HuH-7.5 (cell line): ENCODE measurements at regions not wholly inside any gene's neighbourhood (a gene's known extent, or its start where the extent isn't known, plus 50 kb on each side); places are given as distances from the start of the nearest gene placed in this dataset.

ENCODE experiments used
- DNase-seq: peaks from one replicate; pipeline ENCODE4 v3.0.0; 2011; ENCODE audit warnings: low spot score

DNA sequence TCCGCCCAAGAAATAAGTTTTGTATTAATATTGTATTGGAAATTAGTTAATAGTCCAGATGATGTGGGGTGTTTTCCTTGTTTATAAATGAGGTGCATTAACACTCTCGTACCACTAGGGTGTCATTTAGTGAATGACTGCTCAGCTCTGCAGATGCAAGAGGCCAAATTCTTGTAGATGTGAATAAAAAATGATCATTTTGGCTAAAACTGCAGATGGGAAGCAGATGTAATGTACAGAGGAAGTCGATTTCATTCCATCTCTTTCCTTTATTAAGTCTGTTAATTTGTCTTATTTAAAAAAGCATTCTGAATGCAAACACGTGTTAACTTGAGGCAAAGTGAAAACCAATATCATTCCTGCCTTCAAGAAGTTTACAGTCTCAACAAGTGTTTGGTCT lies 108.1 kb downstream of the DHX15 start:
- DNase-seq = peak; percentile 73

DNA sequence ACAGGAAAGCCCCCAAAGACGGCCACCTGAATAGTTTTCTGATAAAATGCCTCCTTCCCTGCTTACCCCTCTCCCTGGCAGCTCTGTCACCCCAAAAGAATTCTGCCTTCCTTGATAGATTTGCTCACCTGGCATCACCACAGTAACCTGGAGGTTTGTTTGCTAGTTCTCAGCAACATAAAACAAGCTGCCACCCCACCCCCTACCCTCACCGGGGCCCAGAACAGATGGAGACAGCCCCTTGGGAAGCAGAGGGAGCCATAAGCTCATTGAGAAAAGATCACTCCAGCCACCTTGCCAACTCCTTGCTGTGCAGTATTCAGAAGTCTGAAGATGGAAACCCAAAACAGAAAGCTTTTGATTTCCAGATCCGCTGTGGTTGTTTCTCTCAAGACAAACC lies 108.6 kb downstream of the DHX15 start:
- no peak for DNase-seq

DNA sequence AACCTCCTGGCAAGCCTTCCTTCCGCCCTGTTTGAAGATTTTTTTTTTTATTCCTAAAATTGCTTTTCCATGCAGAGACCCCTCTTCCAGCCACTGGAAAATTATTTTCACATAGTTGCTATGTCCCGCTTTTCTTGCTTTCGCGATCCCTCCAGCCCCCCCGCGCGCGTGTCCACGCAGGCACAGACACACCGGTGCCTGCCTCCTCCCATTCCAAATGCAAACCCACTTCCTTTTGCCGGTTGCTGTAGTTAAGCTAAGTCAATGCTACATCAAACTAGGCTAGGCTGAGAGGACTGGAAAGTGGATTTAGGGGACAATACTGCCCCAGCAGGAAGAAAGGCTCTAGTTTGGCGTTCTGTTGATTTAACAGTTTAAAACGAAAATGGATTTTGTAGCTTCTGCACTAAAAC lies 111.0 kb downstream of the DHX15 start:
- DNase-seq = peak; percentile 79

DNA sequence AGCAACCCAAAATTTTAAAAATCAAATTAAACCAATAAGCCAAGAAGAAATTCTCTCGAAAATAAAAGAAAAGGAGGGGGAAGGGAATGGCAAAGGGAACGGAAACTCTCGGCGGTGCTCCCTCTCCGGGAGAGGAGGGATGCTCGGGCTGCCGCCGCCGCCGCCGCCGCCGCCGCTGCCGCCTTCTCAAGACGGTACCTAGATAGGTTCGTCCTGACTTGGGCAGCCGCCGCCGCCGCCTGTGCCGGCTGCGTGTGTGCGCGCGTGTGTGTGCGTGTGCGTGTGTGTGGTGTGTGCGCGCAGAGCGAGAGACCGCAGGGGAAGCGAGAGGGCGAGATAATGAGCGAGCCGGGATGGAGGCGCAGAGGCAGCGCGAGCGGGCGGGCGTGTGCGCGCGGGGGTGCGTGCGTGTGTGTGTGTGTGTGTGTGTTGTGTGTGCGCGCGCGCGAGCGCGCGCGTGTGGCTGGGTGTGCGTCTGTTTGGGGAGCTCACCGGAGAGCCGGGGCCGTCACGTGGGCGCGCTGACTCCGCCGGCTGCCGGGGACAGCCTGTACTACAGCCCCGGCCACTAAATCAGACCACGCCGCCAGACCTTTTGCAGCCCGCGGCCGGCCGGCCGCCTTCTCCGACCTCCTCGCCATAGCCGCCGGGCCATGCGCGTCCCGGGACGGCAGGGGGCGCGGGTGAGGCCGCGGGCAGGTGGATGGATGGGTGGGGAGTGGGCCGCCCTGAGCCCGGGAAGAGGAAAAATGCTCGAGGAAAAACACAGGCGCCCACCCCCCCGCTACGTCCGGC lies 111.6 kb downstream of the DHX15 start:
- peak; percentile 98 for DNase-seq

DNA sequence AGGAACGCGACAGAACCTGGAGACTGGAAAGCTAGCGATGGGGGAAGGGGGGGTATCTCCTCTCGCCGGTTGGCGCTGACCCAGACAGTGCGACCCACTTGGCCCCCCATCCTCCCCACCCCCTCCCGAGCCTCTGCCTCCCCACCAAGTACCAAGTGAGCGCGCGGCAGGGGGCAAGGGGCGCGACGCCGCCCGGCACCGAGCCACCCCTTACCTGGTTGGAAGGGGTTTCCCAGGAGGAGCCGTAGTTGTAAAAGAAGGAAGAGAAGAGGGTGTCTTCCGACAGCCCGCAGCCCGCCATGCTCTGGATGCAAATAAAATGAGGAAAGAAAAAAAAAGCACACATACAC lies 112.2 kb downstream of the DHX15 start:
- no peak for DNase-seq

DNA sequence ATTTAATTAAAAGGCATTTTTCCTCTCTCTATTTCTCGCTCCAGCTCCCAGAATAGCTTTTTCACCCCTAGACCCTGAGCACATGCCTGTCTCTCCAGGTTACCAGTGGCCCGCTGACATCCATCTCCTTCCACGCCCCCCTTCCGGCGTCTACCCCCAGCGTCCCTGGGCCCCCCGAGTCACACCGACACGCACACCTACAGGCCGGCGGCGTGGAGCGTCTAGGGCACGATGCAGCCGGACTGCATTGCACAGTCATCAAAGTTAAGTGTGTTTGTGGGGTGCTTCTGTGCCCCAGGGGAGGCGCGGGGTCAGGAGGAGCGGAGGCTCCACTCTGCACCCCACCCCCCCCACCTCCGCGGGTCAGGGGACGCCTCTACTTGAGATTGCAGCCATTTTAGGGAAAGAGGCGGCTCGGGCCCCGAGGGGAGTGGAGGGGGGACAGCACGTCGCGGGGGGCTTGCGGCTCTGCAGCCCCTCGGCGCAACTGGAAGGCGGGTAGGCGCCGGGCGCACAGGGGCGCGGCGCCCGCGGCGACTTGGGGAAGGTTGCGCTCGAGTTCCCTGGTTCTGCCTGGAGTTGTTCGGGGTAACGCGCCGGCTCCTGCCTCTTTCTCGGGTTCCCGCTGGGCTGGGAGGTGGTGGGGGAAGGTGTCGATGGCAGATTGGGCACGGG lies 112.7 kb downstream of the DHX15 start:
- DNase-seq = peak; percentile 56

DNA sequence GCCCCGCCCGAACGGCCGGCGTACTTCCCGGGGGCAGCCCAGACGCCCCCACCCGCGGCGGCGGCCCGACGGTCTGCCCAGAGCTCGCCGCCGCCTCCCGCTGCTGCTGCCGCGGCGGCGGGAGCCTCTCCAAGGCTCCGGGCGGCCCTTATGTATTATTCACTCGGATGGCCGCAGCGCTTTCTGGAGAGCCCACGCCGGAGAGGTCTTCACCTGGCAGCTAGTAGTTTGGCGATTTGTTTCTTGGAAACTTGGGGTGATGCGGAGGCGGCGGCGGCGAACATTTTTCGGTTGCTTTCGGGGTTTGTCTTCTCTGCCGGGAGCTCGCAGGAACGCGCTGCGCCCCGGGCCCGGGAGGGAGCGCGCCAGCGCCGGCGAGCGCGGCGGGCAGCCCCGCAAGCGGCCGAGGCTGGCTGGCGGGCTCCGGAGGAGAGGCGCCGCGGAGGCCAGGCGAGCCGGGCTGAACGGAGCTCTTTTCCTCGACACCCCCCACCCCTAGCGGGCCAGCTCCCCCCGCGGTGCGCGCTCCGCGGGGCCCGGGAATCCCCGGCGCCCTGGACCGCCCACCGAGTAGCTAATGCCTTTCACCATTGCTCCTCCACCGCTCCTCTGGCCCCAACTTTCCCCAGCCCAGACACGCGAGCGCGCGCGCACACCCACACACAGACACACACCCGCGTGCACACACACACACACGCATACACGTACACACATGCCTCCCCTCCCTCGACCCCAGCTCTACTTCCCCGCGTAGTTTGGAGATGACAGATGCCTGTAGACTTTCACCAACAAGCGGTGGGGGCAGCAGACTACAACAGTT lies 113.5 kb downstream of the DHX15 start:
- DNase-seq = peak; percentile 72

DNA sequence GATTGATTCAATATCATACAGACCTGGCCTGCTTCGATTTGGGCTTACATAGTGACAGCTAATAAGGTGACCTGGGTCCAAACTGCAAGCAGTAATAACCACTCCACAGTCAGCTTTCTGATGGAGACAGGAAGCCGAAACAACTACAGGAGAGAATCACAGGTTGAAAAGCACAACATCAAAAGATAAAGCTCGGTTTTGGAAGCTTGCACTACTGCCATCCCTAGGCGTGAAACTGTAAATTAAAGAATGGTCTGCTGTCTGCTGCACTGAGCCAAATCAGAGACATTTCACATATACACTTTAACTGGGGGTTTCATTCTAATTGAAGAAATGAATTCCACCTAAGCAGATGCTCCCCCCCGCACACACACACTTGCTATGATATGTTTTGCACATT lies 116.3 kb downstream of the DHX15 start:
- DNase-seq = no peak

DNA sequence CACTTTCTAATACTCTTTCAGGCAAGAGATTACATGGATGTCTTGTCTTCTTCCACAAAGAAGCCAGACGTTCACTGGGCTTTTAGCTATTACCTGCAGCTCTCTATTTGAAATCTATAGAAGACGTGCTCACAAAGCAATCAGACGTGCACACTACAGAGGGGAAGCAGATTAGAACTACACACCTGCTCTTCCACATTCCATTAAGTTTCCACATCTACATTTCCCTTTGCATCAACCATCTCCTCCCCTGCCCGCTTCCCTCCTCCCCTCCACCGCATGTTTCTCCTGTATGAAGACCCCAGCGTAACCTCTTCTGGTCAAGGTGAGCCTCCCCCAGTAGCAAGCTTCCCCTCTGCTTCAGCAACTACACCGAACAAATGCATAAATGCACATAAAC lies 119.8 kb downstream of the DHX15 start:
- no peak for DNase-seq

DNA sequence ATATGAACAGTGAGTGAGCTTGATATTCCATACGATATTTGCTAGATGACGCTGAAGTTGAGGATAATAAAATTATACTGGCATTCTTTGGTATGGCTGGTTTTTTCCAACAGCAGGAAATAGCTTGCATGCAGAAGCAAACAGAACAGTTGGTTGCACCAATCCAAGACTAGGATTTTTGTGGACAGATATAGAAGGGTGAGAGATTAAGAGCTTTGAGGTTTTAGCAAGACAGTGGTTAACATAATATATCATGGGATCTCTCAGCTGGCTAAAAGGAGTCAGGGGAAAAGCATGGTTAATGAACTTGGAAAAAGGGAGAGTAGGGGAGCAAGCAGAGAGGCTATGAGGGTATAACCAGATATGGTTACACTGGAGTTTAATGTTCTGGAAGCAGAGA lies 127.9 kb downstream of the DHX15 start:
- no peak for DNase-seq

DNA sequence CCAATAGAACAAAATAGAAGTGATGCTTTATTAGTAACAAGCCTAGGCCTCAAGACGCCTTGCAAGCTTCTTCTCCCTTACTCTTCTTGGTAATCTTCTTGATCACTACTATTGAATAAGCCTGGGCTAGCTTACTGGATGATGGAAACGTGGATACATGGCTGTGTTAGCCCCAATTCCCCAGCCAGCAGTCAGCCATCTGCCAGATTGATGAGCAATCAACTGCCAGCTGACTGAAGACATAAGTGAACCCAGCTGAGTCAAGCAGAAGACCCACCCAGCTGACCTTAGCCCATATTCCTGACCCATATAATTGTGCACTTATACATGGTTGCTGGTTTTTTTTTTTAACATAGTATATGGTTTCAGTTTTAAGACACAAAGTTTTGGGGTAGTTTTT lies 130.4 kb downstream of the DHX15 start:
- no peak for DNase-seq

DNA sequence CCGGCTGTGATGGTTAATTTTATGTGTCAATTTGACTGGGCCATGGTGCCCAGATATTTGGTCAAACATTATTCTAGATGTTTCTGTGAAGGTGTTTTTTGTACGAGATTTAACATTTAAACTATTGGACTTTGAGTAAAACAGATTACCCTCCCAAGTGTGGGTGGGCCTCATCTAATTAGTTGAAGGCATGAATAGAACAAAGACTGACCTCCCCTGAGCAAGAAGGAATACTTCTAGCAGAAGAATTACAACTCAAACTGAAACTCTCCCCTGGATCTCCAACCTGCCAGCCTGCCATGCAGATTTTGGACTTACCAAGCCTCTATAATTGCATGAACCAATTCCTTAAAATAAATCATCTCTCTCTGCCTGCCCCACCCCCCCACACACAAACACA lies 132.5 kb downstream of the DHX15 start:
- DNase-seq = no peak

DNA sequence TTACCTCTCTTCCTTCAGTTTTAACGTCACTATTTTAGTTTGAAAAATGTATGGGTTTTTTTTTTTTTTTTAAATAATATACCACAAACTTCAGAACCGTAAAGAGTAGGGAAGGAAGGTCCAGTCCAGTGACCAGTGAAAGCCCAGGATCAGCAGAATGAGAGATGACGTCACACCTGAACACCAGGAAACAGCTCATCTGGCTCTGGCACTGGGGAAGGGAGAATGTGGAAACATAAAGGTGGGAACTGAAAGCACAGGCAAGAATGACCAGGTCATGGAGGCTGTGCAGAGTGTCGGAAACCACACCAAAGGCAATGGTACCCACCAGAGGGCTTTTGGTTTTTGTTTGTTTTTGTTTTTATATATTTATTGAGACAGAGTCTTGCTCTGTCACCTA lies 141.2 kb downstream of the DHX15 start:
- no peak for DNase-seq

DNA sequence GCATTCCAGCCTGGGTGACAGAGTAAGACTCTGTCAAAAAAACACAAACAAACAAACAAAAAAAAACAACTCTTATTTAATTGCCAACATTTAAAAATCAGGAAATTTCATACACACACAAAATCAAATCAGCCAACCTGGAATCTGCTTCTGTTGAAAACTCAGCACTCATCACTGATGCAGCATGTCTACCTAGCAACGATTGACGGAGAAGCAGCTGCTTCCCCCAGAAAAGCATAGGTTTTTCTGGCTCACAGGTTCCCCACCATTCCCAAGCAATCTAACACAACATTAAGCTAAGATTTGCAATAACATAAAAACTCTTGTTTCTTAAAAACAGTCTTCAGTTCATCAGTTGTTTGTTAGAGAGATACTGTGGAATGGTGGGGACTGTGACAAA lies 143.6 kb downstream of the DHX15 start:
- no peak for DNase-seq

DNA sequence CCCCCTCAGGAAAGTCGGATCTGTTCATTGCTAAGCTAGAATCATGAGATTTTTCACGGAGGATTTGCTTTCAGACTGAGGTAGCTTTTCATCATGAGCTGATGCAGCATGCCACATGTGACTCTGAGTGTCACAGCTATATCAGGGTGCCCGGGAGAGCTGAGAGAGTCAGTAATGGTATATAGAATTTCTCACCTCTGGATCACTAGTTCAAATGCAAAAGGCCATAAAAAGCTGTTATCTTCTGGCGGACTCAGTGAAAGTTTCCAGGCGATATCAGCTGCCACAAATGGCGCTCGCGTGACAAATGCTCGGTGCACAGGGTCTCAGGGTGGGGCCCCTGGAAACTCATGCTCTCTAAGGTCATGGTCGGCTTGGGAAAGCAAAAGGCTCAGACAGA lies 150.1 kb downstream of the DHX15 start:
- DNase-seq = no peak

DNA sequence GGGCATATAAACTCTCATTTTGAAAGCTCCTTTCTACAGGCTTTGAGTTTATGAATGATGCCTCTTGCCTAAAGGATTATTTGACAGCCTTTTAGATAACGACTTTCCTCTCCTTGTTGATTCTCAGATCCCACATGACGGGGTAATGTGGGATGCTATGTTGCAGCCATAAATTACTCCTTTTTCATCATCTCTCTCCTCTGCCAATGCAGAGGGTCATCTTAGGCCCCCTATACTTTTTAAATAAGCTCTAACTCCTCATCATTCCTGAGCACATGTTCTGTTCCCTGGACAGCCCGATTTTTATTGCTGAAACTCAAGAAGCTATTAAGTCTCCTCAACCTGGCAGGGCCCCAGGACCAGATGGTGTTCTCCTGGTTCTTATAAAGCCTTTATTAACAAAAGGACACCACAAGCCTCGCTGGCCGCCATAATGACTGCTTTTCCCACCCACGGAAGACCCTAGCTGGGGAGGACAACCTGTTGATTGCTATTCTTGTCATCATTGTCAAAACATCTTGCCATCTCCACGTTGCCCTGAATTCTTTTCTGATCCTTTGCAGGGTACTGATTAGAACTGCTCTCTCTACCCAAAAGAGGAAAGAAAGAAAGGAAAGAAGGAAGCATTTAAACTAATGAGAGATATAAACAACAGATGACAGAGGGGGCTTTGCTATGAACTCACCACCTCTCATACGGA lies 150.7 kb downstream of the DHX15 start:
- no peak for DNase-seq

DNA sequence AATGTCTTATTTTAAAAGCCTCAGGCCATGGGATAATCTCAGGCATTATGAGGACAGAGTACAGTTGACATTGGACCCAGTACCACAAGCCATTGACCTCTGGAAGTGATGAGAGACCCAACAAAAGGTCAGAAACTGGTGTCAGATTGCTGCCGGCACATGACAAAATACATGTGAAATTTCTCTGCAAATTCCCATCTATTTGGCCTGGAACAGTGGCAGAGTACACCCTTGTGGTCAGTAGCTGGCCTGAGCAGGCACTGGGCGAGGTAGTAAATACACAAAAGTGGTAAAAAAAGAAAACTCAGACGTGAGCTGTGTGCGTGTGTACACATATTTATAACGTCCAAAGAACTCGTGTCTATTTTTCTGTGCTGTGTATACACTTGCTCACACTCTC lies 155.5 kb downstream of the DHX15 start:
- no peak for DNase-seq

DNA sequence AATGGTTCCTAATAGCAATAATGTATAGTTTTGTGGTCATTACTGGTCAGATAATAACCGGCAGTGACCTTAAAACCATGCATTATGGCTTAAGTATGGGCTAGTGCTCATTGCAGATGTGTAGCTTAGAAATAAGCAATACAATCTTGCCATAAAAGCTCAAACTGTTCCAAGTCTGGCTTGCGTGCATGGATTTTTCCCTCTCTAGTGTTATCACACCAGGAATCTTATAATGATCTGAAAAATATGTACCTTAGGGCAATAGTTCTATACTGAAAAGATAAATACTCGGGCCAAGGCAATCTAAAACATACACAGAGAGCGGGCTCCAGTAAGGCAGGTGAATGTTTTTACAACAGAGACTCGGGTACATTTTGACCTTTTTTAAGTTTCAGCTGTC lies 157.8 kb downstream of the DHX15 start:
- no peak for DNase-seq

DNA sequence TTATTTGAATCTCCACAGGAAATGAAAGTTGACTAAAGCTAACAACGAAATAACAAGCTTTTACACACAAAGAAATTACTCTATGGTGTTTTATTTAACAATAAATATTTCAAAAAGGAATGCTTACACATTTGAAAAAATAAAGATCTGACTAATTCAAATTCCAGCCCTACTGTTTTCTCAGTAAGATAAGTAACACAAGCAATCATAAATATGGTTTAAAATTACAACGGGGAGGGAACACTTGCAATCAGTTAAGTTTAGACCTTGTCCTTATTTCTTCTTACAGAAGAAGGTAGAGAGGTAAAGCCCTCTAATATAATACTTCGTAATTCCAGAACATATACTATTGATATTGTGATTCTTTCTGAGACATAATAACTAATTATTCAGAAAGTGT lies 158.5 kb downstream of the DHX15 start:
- no peak for DNase-seq

DNA sequence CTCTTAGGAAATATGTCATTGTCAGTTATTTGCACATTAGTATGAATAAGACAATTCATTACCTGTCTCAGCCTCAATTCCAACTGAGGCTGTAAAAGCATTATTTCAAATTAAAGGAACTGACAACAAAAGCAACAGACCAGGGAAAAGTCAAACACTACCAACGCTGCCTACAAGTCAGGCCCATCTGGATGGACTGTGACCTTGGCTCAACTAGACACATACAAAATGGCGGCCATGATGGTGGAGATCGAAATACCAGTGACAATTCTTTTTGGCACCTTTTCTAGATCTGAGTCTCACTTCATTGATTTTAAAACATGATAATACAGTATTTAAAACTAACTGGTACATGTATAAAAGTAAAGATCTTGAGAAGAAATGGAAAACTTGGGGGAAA lies 160.7 kb downstream of the DHX15 start:
- no peak for DNase-seq

DNA sequence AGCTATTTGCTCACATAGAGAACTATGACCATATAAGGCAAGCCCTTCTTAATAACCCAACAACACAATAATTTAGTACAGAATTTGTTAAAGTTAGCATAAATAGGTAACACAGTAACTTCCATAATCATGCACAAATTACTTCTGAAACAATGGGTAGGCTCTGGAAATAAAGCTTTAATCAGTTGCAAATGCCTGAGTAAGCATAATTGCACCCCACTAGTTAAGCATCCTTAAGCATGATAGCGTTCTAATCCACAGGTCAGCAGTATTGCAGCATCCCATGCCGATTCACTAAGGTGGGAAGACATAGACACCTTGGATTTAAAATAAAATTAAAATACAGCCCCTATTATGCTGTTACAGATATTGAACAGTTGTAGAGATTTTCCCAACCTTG lies 161.7 kb downstream of the DHX15 start:
- no peak for DNase-seq
